ENCODE measurements at regions not wholly inside any gene's neighbourhood (a gene's known extent, or its start where the extent isn't known, plus 50 kb on each side); places are given as distances from the start of the nearest gene placed in this dataset.

- H3K4me3 ChIP-seq, result no peak overlapping the region
- no peak for DNase-seq
- H3K27ac ChIP-seq (replicated peaks), result no peak overlapping the region
- intact Hi-C loops (cut with micrococcal nuclease), result no loop called here
- H3K9me3 ChIP-seq (replicated peaks), result no peaks in the 10 kb centered on the region
- no peaks in the 10 kb centered on the region for H3K27me3 ChIP-seq (ENCODE audit: low read depth)
- TF ChIP-seq, protein P1, sequence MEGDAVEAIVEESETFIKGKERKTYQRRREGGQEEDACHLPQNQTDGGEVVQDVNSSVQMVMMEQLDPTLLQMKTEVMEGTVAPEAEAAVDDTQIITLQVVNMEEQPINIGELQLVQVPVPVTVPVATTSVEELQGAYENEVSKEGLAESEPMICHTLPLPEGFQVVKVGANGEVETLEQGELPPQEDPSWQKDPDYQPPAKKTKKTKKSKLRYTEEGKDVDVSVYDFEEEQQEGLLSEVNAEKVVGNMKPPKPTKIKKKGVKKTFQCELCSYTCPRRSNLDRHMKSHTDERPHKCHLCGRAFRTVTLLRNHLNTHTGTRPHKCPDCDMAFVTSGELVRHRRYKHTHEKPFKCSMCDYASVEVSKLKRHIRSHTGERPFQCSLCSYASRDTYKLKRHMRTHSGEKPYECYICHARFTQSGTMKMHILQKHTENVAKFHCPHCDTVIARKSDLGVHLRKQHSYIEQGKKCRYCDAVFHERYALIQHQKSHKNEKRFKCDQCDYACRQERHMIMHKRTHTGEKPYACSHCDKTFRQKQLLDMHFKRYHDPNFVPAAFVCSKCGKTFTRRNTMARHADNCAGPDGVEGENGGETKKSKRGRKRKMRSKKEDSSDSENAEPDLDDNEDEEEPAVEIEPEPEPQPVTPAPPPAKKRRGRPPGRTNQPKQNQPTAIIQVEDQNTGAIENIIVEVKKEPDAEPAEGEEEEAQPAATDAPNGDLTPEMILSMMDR (IDR thresholded peaks at IDR 0.05; ENCODE audit: borderline replicate concordance), result no peak
- H3K4me1 ChIP-seq, result peaks cover 7% of the 10 kb centered on the region
- no peaks in the 10 kb centered on the region for H3K36me3 ChIP-seq
Measured at GRCh38 chr6:113048741-113049140, 701.6 kb downstream of the RFPL4B start.

GRCh38 chr6:113049190-113049589, 702.1 kb downstream of the RFPL4B start:
- no peak for DNase-seq
- H3K27me3 ChIP-seq (ENCODE audit: low read depth), result no peaks in the 10 kb centered on the region
- H3K27ac ChIP-seq (replicated peaks), result no peak overlapping the region
- intact Hi-C loops (cut with micrococcal nuclease), result no loop called here
- no peaks in the 10 kb centered on the region for H3K36me3 ChIP-seq
- TF ChIP-seq, protein P1 (IDR thresholded peaks at IDR 0.05; ENCODE audit: borderline replicate concordance), result no peak
- H3K9me3 ChIP-seq (replicated peaks), result no peaks in the 10 kb centered on the region
- H3K4me3 ChIP-seq, result no peak overlapping the region
- peaks cover 7% of the 10 kb centered on the region for H3K4me1 ChIP-seq

- no peaks in the 10 kb centered on the region for H3K36me3 ChIP-seq
- peaks cover 7% of the 10 kb centered on the region for H3K4me1 ChIP-seq
- H3K4me3 ChIP-seq, result no peak overlapping the region
- H3K27me3 ChIP-seq (ENCODE audit: low read depth), result no peaks in the 10 kb centered on the region
- H3K9me3 ChIP-seq (replicated peaks), result no peaks in the 10 kb centered on the region
- TF ChIP-seq, protein P1 (IDR thresholded peaks at IDR 0.05; ENCODE audit: borderline replicate concordance), result no peak
- DNase-seq, result no peak
- H3K27ac ChIP-seq (replicated peaks), result no peak overlapping the region
- intact Hi-C loops (cut with micrococcal nuclease), result no loop called here
Measured at GRCh38 chr6:113050010-113050858, 703.1 kb downstream of the RFPL4B start.

- Histone ChIP-seq H3K27me3 (ENCODE audit: low read depth) (no peaks in the 10 kb centered on the region), H3K27ac (replicated peaks) (no peak overlapping the region), H3K4me3 (no peak overlapping the region), H3K4me1 (peaks cover 7% of the 10 kb centered on the region), H3K36me3 (no peaks in the 10 kb centered on the region), H3K9me3 (replicated peaks) (peaks cover 5% of the 10 kb centered on the region)
- TF ChIP-seq, protein P1 (IDR thresholded peaks at IDR 0.05; ENCODE audit: borderline replicate concordance), result no peak
- intact Hi-C loops (cut with micrococcal nuclease), result no loop called here
- no peak for DNase-seq
Measured at GRCh38 chr6:113050979-113051378, 703.8 kb downstream of the RFPL4B start.

- peaks cover 12% of the 10 kb centered on the region for H3K9me3 ChIP-seq (replicated peaks)
- H3K4me1 ChIP-seq, result peaks cover 7% of the 10 kb centered on the region
- H3K27me3 ChIP-seq (ENCODE audit: low read depth), result no peaks in the 10 kb centered on the region
- H3K27ac ChIP-seq (replicated peaks), result no peak overlapping the region
- intact Hi-C loops (cut with micrococcal nuclease), result no loop called here
- no peak for DNase-seq
- TF ChIP-seq, protein P1 (IDR thresholded peaks at IDR 0.05; ENCODE audit: borderline replicate concordance), result no peak
- H3K36me3 ChIP-seq, result no peaks in the 10 kb centered on the region
- H3K4me3 ChIP-seq, result no peak overlapping the region
Measured at GRCh38 chr6:113052506-113052905, 705.4 kb downstream of the RFPL4B start.

Data from left ventricle myocardium inferior (tissue), 1 donor.